Skin epidermis (tissue), 12 donors: ENCODE measurements at regions not wholly inside any gene's neighbourhood (a gene's known extent, or its start where the extent isn't known, plus 50 kb on each side); places are given as distances from the start of the nearest gene placed in this dataset.
"Not testable (repeated sequence)": the region's sequence is repeated elsewhere in the genome, so short reads cannot be mapped to it uniquely, and the experiment has no call there.

Experiments
- H3K27ac ChIP-seq, 21 experiments: fragments of 200-600 bp; sonication (generic) in 11 of 21; one replicate each; pipeline ENCODE4 v1.5.0; 2020; ENCODE audit warnings: mild to moderate bottlenecking in 3 of 21, inconsistent platforms in 2 of 21, moderate library complexity in 2 of 21
- H3K4me3 ChIP-seq, 7 experiments: fragments of 200-600 bp; sonication (generic) in 2 of 7; one replicate each; pipeline ENCODE4 v1.5.0; 2020; ENCODE audit warnings: inconsistent platforms in 2 of 7, mild to moderate bottlenecking in 2 of 7, moderate library complexity in 1 of 7

DNA sequence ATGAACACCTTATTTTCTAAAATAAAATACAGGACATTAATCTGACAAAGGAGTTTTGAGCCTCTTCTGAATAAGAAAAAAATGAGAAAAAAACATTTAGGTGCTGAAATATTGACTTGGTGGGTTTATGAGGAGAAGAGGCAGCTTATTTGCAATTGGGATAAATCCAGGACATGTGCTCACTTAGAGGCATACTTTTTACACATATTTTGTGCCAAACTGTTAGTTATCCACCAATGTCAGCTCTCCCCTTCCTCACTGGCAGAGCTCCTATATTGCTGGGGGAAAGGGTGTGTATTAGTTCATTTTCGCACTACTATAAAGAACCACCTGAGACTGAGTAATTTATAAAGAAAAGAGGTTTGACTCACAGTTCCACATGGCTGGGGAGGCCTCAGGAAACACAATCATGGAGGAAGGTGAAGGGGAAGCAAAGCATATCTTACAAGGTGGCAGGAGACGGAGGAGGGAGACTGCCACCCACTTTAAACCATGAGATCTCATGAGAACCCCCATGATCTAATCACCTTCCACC lies 135.4 kb upstream of the EGLN3 start:
- Histone ChIP-seq H3K27ac (no peak overlapping the region), H3K4me3 (no peak overlapping the region)

DNA sequence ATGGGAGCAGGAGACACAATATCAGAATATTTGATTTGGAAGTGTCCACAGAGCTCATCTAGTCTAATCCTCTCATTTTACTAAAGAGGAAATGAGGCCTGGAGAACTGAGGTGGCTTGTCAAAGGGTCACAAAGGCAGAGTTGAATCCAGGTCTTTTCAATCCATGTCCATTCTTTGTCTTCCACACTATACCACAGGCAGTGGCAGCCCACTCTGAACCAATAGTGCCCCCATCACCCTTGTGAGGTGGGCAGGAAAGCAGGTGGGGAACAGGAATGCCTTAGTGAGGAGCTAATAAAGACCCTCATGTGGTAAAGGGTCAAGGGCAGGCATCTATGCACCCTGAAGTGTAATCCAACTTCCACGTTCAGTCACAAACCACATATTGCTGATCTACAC lies 134.8 kb upstream of the EGLN3 start:
- Histone ChIP-seq H3K27ac (no peak overlapping the region), H3K4me3 (no peak overlapping the region)

- H3K27ac ChIP-seq, result peak overlapping the region in 1 of 21 experiments; percentile 16
Measured at GRCh38 chr14:34081576-34082136, 130.8 kb upstream of the EGLN3 start.

GRCh38 chr14:34081101-34081575 lies 130.3 kb upstream of the EGLN3 start:
- Histone ChIP-seq H3K4me3 (no peak overlapping the region), H3K27ac (peak overlapping the region in 1 of 21 experiments; percentile 16)

More at GRCh38 chr14:34081576-34082136, 130.8 kb upstream of the EGLN3 start:
- H3K4me3 ChIP-seq, result no peak overlapping the region

DNA sequence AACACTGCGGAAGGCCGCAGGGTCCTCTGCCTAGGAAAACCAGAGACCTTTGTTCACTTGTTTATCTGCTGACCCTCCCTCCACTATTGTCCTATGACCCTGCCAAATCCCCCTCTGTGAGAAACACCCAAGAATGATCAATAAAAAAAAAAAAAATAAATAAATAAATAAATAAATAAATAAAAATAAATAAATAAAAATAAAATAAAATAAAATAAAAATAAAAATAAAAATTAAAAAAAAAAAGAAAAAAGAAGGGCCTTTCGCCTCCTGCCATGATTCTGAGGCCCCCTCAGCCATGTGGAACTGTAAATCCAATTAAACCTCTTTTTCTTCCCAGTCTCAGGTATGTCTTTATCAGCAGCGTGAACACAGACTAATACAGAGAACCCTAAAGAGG lies 128.8 kb upstream of the EGLN3 start:
- H3K4me3 ChIP-seq, H3K27ac ChIP-seq: not testable (repeated sequence)

- no peak overlapping the region for H3K4me3 ChIP-seq
- no peak overlapping the region for H3K27ac ChIP-seq
Measured at GRCh38 chr14:34078117-34078743, 127.4 kb upstream of the EGLN3 start.

- no peak overlapping the region for H3K27ac ChIP-seq
- H3K4me3 ChIP-seq, result no peak overlapping the region
Measured at GRCh38 chr14:34075826-34076225, 125.0 kb upstream of the EGLN3 start.

DNA sequence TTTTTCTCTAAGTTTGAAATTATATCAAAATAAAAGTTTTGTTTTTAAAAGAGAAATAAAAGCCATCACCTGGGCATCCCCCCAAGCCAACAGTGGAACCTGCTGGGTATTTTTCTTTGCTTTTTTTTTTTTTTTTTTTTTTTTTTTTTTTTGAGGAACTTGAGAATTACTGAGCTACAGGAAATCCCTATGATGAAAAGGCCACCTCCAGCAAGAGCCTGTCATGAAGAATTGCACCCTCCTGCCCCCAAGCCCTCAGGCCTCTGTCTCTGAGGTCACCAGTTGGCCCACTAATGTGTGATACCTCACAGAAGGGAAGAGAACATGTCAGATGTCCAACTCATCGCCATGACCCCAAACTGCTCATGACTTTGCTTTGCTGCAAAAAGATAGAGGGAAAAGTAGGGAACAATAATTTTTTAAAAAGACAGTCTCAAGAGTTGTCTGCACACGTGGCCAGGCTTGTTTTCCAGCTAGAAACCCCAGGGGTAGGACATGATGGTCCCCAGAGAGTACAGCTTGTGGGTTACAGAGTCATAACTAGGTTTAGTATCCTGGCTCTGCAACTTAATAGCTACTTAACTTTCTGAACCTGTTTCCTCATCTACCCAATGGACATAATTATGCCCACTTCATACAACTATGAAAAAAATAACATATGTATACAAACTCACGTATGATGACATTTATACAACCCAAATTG lies 124.3 kb upstream of the EGLN3 start:
- Histone ChIP-seq H3K4me3 (no peak overlapping the region), H3K27ac (no peak overlapping the region)

DNA sequence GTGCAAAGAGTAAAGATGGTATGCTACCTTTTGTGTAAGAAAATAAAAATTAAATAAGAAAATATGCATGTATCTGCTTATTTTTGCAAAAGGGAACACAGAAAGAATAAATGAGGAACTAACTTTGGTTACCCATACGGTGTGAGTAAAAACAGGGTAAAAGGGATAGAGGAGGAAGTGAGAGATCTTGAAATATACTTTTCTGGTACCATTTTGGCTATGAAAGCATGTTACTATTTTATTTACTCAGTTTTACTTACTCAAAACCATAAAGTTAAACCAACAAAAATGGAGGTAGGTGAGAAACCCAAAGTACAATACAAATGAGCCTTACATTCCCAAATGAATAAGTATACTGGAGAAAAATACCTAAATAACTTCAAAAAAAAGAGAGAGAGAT lies 122.0 kb upstream of the EGLN3 start:
- Histone ChIP-seq H3K27ac (no peak overlapping the region), H3K4me3 (no peak overlapping the region)

GRCh38 chr14:34072401-34072800 lies 121.5 kb upstream of the EGLN3 start:
- no peak overlapping the region for H3K4me3 ChIP-seq
- H3K27ac ChIP-seq, result no peak overlapping the region

- no peak overlapping the region for H3K27ac ChIP-seq
- no peak overlapping the region for H3K4me3 ChIP-seq
Measured at GRCh38 chr14:34070917-34071407, 120.1 kb upstream of the EGLN3 start.

DNA sequence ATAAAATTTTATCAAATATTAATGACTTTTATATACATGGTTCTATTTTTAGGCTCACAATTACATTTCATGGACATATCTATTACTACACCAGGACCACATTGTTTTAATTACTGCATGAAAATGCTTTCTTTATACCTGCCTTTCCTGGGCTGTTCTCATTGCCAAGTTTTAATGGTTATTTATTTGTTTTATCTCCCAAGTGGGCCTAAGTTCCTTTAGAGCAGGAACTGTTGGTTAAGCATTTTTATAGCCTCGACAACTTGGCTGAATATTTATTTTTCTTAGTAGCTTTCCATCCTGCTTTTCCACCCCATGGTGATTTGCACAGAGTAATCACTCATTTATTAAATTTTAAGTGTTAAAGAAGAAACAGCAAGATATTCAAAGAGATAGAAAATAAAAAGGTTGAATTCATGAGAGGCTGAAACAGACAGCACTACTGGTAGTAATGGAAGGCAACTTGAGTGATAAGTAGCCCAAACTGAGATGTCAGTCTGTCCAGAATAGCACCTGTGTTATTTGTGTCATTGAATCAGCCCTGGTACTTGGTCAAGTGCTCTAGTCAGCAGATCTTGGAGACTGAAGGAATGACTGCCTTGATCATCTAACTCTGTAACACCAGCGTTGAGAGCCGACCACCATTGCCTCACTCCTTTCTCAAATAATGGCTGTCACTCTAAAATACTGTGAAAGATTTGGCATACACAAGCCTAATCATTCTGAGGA lies 119.1 kb upstream of the EGLN3 start:
- Histone ChIP-seq H3K4me3 (no peak overlapping the region), H3K27ac (no peak overlapping the region)

DNA sequence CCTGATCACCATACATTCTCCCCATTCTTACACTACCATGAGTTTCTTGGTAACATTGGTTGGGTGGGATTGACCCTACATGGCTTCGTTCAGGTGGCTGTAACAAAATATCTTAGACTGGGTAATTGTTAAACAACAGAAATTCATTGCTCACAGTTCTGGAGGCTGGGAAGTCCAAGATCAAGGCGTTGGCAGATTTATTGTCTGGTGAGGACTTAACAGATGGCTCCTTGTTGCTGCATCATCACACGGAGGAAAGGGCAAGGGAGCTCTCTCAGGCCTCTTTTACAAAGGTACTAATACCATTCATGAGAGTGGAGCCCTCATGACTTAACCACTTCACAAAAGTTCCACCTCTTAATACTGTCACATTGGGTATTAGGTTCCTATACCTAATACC lies 116.7 kb upstream of the EGLN3 start:
- H3K27ac ChIP-seq, result no peak overlapping the region

DNA sequence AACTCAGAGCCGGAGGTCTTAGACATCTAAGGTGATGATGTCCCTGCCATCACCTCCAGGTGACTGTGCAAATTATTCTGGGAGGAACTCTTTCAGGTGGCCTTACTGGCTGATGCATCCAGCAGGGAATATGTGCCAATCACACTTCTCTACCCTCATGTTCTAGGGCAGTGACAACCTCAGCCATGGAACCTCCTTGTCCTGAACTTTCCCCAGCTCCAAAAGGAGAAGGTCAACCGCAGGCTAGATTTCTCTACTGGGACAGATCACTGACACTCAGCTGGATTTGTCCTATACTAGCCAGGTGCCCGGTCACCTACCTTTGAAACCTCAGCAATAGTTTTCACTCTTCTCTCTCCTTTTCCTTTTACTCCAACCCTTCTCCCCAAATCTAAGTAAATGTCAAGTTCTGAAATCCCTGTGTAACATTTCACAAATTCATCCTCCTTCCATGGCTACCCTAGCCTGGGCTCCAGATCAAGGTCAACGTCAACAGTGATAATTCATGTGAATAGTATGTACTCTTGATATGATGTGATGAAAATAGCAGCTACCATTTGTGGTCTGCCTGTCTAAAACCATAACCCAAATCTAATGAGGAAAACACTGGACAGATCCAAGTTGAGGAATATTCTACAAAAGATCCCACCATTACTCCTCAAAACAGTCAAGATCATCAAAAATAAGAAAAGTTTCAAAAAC lies 115.0 kb upstream of the EGLN3 start:
- Histone ChIP-seq H3K27ac (no peak overlapping the region), H3K4me3 (no peak overlapping the region)

More for the DNA sequence above, 116.7 kb upstream of the EGLN3 start:
- H3K4me3 ChIP-seq, result no peak overlapping the region

- H3K27ac ChIP-seq, result no peak overlapping the region
- H3K4me3 ChIP-seq, result no peak overlapping the region
Measured at GRCh38 chr14:34065236-34065635, 114.4 kb upstream of the EGLN3 start.

DNA sequence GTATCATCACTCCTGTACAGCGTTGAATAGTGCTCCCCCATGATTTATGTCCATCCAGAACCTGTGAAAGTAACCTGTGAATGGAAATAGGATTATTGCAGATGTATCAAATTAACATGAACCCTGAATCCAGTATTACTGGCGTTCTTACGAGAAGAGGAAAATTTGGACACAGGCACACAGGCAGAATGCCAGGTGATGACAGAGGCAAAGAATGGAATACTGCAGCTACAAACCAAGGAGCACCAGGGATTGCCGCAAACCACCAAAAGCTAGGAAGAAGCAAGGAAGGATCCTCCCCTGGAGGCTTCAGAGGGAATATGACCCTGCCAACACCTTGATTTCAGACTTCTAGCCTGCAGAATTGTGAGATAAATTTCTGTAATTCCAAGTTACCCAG lies 113.5 kb upstream of the EGLN3 start:
- no peak overlapping the region for H3K27ac ChIP-seq
- H3K4me3 ChIP-seq, result no peak overlapping the region

DNA sequence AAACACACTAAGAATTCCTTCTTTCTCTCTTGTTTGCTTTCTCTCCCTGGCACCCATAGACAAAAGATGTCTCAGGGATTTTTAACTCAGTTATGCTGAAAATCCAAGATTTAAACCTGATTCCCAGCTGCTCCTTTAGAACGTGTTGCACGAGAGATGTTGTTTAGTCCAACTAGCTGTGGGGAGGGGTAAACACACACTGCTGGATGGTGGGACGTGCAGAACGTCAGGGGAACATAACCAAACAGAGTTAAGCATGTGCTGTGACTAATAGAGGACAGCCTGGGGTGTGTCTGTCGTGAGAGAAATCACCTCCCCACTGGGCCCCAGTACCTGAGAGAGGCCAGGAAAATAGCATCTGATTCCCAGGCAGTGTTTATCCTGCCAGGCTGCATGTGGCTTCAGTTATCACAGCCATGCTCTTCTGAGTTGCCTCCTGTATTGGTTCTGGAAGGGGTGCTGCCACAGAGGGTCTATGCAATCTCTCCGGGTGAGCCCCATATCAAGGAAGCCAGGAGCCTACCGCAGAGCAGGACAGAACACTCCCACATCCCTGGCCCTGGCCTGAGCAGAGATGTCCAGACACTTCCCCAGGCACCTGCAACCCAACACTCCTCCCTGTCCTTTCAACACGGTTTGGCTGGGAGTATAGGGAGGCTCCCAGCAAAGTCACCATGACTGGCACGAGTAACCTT lies 112.7 kb upstream of the EGLN3 start:
- peak overlapping the region in 1 of 21 experiments; percentile 15 for H3K27ac ChIP-seq
- no peak overlapping the region for H3K4me3 ChIP-seq

DNA sequence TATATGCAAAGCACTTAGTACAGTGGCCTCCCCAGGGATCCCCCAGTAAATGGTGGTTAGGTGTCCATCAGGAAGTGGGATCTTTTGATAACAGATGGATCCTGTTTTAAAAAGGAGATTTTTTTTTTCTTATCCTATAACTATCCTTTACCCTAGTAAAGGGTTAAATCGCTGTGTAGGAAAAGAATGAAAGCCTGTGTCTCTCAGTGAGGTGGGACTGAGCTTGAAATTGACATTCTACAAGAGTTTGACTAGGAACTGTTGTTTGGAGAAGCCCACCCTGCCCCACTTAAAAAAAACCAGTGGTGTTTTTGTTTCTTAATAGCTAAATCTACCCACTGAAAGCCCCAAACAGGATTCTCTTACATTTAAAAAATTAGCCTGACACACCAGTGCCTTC lies 112.2 kb upstream of the EGLN3 start:
- no peak overlapping the region for H3K4me3 ChIP-seq
- H3K27ac ChIP-seq, result peak overlapping the region in 1 of 21 experiments; percentile 15
